ENCODE measurements at regions not wholly inside any gene's neighbourhood (a gene's known extent, or its start where the extent isn't known, plus 50 kb on each side); places are given as distances from the start of the nearest gene placed in this dataset.

DNA sequence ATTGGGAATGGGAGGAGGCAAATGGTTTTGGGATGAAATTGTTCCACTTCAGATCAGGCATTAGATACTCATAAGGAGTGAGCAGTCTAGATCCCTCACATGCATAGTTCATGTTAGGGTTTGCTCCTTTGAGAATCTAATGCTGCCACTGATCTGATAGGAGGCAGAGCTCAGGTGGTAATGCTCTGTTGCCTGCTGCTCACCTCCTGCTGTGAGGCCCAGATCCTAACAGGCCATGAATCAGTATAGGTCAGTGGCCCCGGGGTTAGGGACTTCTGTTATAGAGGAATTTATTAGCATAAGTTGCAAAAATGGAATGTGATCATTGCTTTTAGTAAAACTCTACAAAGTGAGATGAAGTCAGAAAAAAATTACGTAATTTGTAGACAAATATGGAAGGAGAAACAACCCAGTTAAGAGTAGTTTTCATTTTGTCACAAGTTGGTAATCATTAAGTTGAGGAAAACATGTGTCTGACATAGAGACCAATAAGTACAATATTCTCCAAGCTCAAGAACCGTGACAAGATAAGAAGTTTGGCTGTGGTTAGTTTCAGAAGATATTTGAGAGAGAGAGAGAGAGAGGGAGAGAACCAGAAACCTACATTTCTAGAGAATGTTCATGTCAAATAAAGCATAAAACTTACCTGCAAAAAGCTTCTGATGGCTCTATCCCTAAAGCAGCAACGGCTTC, 689.7 kb upstream of the PRMT6 start:
- TF ChIP-seq SPI1 (IDR thresholded peaks at IDR 0.05; ENCODE audit: low read depth, low read length) (no peak), TAF1 (IDR thresholded peaks at IDR 0.05; ENCODE audit: low read depth, low read length) (no peak), POLR2AphosphoS5 (IDR thresholded peaks at IDR 0.05; ENCODE audit: low read depth, low read length) (no peak), POLR2A (IDR thresholded peaks at IDR 0.05; ENCODE audit: low read depth, low read length) (no peak)
